GM19240 (cell line): ENCODE measurements at regions not wholly inside any gene's neighbourhood (a gene's known extent, or its start where the extent isn't known, plus 50 kb on each side); places are given as distances from the start of the nearest gene placed in this dataset.
"Not testable (repeated sequence)": the region's sequence is repeated elsewhere in the genome, so short reads cannot be mapped to it uniquely, and the experiment has no call there.

Experiments used
- DNase-seq: peaks from one replicate; pipeline ENCODE4 v3.0.0; 2011; ENCODE audit warnings: low spot score; ENCODE audit not compliant: insufficient read length

- no peak for DNase-seq
Observed at GRCh38 chr14:54251356-54251755, 145.5 kb upstream of the CDKN3 start.

GRCh38 chr14:54252072-54252730 lies 144.6 kb upstream of the CDKN3 start:
- DNase-seq, result no peak

- DNase-seq, result no peak
Observed at GRCh38 chr14:54253195-54253947, 143.4 kb upstream of the CDKN3 start.

GRCh38 chr14:54256156-54256555 lies 140.7 kb upstream of the CDKN3 start:
- DNase-seq, result no peak

- DNase-seq, result no peak
Observed at GRCh38 chr14:54257424-54257823, 139.4 kb upstream of the CDKN3 start.

- no peak for DNase-seq
Observed at GRCh38 chr14:54258382-54258781, 138.4 kb upstream of the CDKN3 start.

- no peak for DNase-seq
Observed at GRCh38 chr14:54259821-54260220, 137.0 kb upstream of the CDKN3 start.

GRCh38 chr14:54261283-54261682 lies 135.5 kb upstream of the CDKN3 start:
- no peak for DNase-seq

GRCh38 chr14:54266616-54267015 lies 130.2 kb upstream of the CDKN3 start:
- DNase-seq, result not testable (repeated sequence)

GRCh38 chr14:54267172-54267571 lies 129.6 kb upstream of the CDKN3 start:
- peak; percentile 13 for DNase-seq

- no peak for DNase-seq
Observed at GRCh38 chr14:54275997-54276725, 120.6 kb upstream of the CDKN3 start.

- DNase-seq, result no peak
Observed at GRCh38 chr14:54278087-54278486, 118.7 kb upstream of the CDKN3 start.

GRCh38 chr14:54278665-54279295 lies 118.0 kb upstream of the CDKN3 start:
- DNase-seq, result no peak

GRCh38 chr14:54282849-54283248 lies 114.0 kb upstream of the CDKN3 start:
- DNase-seq, result no peak

GRCh38 chr14:54285030-54285429 lies 111.8 kb upstream of the CDKN3 start:
- DNase-seq, result no peak

- DNase-seq, result no peak
Observed at GRCh38 chr14:54291491-54292191, 105.2 kb upstream of the CDKN3 start.

GRCh38 chr14:54294802-54295201 lies 102.0 kb upstream of the CDKN3 start:
- no peak for DNase-seq

- no peak for DNase-seq
Observed at GRCh38 chr14:54299410-54300363, 97.1 kb upstream of the CDKN3 start.

GRCh38 chr14:54300881-54301280 lies 95.9 kb upstream of the CDKN3 start:
- no peak for DNase-seq

- DNase-seq, result no peak
Observed at GRCh38 chr14:54301359-54301758, 95.4 kb upstream of the CDKN3 start.
